NCI-H524 treated with DMSO at 0.1 percent for 48 hours (cell line): ENCODE measurements at regions not wholly inside any gene's neighbourhood (a gene's known extent, or its start where the extent isn't known, plus 50 kb on each side); places are given as distances from the start of the nearest gene placed in this dataset.

Source experiments
- DNase-seq: peaks from one replicate; lab custom pipeline; 2025; lab: John Stamatoyannopoulos, UW

DNA sequence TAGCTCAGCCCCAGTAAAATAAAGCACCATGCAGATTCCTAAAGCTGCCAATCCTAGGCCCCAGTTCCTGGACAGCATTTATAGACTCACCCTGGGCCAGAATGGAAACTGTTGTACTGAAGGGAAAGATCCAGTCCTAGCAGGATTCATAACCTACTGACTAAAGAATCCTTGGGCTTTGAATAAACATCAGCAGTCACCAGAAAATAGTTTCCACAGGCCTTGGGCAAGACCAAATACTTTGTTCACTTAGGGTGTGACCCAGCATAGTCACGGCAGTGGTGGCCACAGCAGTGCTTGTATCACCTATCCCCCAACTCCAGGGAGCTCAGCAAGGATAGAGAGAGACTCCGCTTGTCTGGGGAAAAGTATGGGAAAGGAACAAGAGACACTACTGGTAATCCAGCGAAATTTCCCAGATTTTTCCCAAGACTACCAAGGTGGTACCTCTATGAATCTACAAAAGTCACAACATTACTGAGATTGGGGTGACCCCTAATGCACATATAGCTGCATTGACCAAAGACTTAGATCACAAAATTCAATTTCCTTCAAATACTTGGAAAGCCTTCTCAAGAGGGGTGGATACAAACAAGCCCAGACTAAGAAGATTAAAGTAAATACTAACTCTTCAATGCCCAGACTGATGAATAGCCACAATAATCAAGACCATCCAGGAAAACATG is 748.1 kb upstream of the LRATD1 start:
- no peak for DNase-seq

DNA sequence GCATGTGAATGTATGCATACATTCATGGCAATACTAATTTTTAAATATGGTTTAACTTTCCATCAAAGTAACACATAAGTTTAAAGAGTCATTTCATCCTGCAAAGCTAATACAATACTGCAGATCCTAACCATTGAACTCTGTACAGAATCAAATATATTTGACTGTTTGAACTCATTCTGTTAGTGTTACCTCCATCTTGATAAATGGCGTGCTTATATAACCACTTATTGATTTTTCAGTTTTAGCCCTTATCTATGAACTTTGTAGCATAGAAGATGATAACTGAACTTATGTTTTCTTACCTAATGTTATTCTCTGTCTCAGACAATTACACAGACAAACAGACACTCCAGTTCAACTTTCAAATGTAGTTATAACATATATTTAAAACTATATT is 731.0 kb upstream of the LRATD1 start:
- DNase-seq = no peak

DNA sequence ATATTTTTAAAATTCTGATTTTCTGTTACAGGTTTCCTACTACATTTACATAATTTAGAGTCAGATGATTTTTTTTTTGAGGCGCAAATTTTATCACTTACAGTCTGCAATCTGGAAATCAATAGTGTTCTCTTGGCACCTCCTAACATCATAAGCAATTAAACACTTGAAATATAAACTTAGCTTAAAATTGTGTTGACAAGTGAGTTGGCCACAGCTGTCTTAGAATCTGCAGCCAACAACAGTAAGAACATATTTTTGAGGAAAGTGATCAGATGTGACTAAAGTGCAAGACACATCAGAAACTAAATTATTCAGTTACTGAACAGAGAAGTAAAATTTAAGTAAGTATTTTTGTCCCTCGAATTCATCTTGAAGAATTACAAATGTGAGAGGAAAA is 726.7 kb upstream of the LRATD1 start:
- DNase-seq = no peak

DNA sequence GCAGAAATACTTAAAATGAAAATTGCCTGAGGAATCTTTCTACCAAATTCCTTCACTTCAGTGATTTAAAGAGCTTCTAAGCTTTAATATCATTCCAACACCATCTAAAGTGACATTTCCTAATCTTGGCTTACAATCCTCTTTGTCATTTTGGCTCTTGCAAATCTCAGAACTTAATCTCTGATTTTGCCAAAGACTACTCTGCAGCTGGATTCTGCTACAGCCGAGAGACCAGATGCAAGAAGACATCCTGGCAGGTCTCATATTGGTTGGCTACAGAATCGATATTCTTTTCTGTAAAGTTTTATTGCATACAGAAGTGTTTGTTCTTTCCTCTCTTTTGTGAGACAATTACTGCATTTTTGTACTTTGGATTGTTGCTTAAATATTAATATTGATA is 716.5 kb upstream of the LRATD1 start:
- no peak for DNase-seq

DNA sequence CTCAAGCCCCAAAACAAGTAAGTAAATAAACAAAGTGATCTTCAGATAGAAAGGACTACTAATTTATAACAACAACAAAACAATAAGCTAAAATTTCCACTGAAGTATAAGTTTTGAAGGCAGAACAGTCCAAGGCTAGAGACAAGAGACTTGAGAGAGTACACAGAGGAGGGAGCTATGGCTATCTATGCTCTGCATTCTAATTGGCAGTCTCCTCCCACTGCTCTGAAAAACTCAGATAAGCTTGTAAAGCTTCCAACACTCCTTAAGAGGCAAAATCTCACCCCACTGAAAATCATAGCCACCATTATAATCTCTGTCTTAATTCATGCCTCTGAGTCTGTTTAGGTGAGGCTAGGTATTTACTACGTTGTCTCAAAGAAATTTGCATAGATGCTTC is 714.6 kb upstream of the LRATD1 start:
- no peak for DNase-seq

DNA sequence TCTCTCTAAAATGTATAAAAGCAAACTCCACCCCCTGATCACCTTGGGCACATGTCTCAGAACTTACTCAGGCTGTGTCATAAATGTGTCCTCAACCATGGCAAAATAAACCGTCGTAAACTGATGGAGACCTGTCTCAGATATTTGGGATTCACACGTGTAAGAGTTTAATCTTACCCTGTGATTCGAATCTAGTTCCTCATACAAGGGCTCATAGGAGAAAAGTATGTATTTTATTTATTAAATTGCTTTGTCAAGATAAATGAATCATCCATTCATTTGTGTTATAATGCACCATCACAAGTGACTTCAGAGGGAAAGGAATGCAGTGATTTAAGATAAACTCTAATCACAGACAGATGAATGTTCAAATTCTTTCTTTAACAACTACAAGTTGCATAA is 712.5 kb upstream of the LRATD1 start:
- no peak for DNase-seq

DNA sequence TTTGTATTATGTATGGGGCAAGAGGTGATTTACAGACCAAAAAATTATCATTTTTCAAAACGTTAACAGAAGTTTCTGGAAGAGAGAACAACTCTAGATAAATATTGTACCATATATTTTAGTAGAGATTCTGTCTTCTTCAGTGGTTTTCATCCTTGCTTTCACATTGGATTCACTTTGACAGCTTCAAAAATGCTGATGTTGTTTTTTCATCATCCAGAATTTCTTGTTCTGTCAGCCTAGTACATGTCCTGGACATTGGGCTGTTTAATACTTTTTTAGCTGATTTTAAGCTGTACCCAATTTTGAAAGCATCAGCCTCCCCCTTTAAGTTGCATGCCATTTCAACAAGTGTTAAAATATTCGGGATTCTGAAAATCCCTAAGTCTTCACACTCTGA is 711.3 kb upstream of the LRATD1 start:
- DNase-seq = no peak

DNA sequence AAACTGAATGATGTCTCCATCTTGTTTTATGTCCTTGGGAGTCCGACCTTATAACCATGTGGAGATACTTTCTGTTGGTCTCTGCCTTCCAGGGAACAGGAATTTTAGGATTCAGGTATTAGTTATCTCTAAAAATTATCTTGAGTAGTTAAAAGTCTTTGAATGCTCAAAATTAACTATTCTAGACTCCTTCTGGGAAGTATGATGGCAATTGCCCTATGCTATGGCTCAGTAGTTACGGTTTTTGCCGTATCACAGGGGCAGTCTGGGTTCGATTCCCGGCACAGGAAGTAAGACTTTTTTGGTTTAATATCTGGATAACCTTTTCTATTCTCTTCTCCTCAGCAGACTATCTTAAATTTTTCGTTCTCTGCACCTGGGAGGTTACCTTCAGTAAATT is 708.7 kb upstream of the LRATD1 start:
- DNase-seq = no peak

DNA sequence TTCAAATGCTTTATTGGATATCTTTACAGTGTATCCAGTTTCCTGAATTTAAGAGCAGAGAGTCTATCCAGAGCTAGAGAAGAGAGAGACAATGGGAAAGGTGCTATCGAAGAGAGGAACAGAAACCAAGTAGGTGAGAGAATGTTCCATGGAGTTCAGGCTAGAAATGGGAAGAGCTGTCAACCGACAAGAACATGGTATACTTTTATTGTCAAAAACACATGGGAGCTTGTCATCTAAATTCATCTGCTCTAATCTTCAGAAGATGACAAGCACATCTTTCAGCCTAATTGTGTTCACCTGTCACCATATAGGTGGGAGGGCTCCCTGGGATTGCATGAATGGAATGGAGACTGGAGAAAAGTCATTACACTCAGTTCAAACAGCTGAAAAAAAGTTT is 690.4 kb upstream of the LRATD1 start:
- no peak for DNase-seq

DNA sequence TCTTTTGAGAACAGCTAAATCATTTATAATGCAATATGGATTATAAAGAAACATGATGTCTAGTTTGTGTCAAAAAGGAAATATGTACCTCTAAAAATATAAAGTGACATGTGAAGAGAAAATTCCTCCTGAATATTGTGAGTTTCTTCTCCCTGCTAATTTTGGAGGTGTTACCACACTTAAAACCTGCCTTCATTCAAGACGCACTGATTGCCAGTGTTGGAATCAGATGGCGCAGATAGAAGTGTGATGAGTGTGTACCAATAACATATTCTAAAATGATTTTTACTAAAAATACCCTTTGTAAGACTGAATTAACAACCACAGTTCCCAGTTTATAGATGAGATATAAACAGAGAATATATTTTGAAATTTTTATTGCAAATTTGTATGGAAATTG is 681.8 kb upstream of the LRATD1 start:
- no peak for DNase-seq

DNA sequence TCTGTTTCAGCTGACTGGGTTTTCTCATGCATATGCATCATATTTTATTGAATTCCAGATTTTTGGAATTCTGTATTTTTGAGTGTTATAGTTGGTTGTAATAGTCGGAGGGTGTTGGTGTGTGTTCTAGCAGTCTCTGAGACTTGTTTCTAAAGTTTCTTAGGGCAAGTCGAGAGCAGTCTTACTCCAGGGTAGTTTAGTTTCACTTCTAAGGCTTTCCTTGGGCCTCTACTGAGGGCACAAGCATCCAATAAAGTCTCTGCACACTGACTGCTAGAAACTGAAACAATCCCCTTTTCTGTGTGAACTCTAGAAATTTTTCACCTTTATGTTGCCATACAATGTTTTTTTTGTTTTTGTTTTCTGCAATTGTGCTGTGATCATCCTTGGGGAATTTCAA is 663.7 kb upstream of the LRATD1 start:
- DNase-seq = no peak

DNA sequence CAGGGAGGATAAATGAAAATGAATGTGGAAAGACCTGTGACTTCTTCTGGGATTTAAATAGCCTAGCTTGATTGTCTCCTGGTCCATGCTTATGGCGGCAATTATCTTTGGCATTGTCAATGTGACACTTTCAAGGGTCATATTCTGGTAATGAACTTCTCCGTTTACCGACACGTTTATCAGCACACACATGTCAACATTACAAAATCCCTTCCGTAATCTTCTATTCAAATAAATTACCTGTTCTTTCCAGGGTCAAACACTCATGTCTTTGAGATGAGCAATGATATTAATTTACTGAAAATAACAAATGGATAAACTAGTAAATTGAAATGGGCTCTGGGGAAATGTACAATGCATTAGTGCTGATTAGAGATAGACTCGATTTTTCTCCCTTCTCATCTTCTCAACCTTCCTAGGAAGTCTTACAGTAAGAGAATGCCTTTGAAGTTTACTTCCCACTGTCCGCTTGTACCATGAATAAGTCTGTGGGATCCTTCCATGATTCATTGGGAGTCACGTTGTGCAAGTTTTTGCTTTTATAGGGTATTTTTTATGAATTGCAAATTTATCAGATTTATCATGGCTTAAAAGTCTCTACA is 646.3 kb upstream of the LRATD1 start:
- DNase-seq = no peak

DNA sequence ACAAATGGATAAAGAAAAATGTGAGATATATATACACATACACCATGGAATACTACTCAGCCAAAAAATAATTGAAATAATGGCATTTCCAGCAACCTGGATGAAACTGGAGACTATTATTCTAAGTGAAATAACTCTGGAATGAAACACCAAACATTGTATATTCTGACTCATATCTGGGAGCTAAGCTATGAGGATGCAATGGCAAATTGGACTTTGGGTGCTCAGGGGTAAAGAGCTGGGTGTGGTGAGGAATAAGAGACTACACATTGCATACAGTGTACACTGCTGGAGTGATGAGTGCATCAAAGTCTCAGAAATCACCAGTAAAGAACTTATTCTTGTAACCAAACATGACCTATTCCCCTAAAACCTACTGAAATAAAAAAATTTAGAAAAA is 636.0 kb upstream of the LRATD1 start:
- no peak for DNase-seq

DNA sequence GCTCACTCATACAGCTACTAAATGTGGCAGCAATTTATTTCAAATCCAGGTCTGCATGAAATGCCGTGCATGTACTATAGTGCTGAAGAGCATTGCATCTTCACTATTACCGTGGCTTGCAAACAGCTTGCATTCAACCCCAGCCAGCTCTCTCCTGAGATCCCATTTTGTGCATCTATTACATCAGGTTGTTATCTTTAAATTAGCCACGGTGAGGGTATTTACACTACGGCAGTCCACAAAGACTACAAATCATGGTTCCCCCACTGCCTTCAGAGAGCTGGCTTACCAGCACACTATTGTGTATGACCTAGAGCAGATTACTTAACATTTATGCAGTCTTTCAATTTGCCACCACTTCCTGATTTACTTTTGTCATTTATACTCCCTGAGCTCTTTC is 621.3 kb upstream of the LRATD1 start:
- no peak for DNase-seq

DNA sequence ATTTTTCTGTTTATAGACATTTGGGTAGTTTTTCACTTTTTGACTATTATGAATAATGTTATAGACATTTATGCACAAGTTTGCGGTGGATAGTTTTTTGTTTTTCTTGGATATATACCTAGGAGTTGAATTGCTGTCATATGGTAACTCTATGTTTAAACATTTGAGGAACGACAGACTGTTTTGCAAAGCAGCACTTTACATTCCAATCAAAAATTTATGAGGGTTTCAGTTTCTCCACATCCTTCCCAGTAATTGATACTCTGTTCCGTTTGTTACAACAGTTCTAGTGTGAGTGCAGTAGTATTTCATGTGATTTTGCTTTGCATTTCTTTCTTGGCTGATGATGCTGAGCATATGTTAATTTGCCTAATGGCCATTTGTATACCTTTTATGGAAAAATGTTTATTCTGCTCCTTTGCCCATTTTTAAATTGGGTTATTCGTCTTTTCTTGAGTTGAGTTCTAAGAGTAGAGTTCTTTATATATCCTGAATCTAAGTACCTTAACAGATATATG is 617.3 kb upstream of the LRATD1 start:
- DNase-seq = no peak

DNA sequence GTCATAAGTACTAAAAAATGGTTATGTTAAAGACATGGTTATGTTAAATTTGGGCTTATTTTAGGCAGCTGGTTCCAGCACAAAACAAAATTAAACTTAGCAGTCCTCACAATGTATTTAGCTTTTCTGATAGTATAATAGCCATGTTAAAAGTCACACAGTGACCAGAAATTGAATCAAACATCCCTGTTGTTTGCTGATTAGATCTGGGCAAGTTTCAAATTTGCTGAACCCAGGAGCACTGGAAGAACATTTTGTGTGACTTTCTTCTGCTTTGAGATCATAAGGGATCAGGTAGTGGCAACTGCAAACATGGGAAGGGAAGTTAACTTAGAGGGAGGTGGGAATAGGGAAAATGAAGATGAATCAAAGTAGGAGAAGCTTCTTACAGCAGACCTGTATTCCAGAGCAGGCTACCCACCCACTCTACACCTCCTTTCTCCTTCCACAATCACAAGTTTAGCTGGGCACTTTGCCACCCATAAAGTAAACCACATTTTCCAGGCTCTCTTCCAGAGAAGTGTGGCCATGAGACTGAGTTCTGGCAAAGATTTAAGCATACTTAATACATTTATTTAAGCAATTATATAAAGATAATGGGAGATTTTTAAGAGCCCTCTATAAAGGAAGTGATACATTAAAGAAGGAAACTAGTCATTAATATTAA is 616.1 kb upstream of the LRATD1 start:
- DNase-seq = no peak

DNA sequence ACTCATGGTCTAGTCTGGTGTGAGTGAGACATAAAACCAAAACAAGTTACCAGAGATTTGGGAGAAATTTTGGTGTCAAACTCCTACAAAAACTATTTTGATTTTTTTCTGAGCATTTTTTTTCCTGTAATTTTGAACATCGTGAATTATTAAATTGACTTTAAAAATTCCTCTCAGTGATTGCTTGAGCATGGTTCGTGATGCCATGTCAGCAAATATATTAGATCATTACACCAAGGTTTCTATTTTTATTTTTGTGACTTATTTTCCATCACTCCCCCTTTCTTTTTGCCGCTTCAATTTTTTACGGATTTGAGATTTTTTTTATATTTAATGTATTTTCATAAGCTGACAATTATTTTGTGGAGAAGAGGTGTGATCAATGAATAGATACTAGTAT is 613.9 kb upstream of the LRATD1 start:
- DNase-seq = no peak

DNA sequence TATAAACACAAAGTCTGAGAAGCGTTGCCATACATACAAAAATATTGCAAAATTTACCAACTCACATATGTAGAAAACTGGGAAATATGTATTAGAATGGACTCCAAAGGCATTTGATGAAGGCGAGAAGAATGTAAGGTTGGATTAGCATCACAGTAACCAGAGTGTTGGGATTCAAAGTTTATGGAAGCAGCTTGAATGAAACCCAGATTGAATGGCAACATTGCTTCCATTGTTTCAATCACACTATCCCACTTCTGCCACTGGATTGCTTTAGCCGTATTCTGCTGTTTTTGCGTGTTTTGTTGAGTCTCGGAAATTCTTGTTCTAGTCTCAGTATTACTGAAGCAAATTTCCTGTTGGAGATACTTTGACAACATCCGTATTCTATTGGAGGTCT is 609.0 kb upstream of the LRATD1 start:
- no peak for DNase-seq

DNA sequence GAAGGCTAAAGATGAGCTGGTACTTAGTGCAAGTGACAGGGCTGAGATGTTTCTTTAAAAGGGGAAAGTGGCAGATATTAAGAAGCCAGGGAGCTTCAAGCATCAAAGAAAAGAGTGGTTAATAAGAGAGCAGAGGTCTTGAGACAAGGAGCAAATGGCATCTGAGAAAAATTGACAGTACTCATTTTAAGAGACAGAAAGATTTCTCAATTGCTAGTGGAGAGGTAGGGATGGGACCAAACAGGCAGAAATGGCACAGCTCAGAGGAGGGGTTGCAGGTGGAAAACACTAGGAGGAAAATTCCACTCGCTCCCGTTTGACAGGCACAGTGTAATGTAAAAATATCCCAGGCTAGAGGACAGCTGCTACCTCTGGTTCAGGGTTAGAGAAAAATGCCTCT is 593.4 kb upstream of the LRATD1 start:
- DNase-seq = no peak

DNA sequence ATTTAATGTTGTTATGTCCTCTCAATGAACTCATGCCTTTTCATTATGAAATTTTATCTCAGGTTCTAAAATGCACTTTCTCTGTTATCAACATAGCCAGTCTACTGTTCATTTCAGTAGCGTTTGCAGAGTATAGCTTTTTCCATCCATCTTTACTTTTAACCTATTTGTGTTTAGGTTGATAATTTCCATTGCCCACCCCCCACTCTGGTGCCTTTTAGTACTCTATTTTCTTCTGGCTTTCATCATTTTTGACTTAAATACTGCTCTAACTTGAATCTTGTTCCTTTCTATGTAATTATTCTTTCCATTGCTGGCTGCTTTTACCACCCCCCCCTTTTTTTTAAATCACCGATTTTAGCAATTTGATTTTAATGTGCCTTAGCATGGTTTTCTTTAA is 585.0 kb upstream of the LRATD1 start:
- DNase-seq = no peak

DNA sequence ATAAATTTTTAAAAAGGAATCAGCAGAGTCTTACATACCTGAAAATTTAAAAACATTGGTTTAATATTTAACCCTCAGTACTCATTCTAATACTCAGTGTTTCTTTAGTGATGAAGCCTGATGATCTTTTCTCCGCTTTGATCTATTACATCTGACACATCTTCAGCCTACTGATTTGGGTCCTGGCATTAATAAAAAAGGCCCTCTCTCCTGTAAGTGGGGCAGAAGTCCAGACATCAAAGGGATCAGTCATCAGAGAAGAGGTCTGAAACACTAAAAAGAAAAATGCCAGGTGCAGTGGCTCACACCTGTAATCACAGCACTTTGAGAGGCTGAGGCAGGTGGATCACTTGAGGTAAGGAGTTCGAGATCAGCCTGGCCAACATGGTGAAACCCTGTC is 581.1 kb upstream of the LRATD1 start:
- DNase-seq = no peak

DNA sequence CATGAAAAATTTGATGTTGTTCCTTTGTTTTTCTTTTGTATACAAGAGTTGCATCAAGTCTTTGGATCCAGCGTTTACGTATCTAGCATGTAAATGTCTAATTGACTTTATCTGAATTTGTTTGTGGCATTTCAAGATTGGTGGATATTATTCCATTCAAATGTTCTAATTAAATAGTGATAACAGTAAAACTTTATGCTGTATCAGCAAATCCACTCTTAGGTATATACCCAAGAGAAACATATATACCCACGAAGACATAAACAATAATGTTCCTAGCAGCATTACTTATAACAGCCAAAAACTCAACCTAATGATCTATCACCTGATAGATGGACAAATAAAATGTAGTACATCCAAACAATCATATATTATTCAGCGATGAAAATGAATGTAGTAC is 579.4 kb upstream of the LRATD1 start:
- no peak for DNase-seq

DNA sequence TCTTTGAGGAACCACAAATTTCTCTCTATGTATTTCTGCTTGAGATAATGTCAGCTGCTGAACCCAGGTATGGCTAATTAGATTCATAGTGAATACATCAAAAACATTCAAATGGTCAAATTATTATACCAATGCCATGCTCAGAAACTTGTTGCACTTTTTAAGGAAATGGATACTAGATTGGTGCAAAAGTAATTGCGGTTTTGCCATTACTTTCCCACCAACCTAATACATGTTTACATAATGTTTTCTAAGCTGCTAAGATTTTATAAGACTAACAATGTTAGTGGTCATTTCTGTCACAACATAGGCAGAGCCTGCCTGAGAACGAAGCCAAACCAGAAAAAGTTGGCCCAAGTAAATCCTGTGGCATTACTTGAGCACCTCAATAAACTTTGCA is 568.2 kb upstream of the LRATD1 start:
- no peak for DNase-seq

DNA sequence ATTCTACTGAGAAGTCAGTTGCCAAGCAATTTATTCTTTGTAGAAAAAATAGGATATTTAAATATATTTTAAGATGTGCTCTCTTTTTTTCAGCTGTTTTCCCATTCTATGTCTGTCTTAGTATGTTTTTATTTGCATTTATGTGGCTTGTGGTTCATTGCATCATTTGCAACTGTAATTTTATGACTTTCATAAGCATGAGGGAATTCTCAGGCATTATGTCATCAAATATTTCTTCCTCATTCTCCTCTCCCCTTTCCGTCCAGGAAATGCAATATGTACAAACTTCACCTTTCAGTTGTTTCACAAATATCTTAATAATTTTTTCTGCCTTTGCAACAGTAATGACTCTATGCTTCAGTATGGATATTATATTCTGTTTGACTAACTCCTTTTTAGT is 560.2 kb upstream of the LRATD1 start:
- no peak for DNase-seq
